HL-60 (cell line): ENCODE measurements at regions not wholly inside any gene's neighbourhood (a gene's known extent, or its start where the extent isn't known, plus 50 kb on each side); places are given as distances from the start of the nearest gene placed in this dataset.

Experiments used
- CTCF ChIP-seq: IDR thresholded peaks from one replicate; pipeline ENCODE4 v1.5.1; 2011; ENCODE audit warnings: low read length, control low read depth, inconsistent platforms; ENCODE audit not compliant: insufficient read depth
- TF ChIP-seq, protein P1 (sequence below): IDR thresholded peaks from 2 replicates; pipeline ENCODE4 v1.6.1; 2012; ENCODE audit warnings: low read depth; ENCODE audit not compliant: insufficient replicate concordance

DNA sequence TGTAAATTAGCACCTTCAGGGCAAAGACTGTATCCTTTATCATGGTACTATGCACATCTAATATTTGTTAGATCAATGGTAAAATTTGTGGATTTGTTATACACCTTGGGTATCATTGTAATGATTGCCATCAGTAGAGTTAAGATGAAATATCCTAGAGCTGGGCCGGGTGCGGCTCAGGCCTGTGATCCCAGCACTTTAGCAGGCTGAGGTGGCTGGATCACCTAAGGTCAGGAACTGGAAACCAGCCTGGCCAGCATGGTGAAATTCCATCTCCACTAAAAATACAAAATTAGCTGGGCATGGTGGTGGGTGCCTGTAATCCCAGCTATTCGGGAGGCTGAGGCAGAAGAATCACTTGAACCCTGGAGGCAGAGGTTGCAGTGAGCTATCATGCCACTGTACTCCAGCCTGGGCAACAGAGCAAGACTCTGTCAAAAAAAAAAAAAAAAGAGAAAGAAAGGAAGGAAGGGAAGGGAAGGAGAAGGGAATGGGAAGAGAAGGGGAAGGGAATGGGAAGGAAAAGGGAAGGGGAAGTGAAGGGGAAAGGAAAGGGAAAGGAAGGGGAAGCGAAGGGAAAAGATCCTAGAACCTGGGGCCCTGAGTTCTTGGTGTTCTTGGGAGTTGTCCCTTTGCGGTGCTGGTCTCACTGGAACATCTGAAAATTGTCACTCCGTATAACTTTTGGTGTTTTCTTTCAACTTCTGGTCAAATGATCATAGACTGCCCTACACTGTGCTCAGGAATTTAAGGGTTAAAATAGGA lies 71.1 kb upstream of the NEUROD1 start:
- TF ChIP-seq CTCF: no peak
- TF ChIP-seq, protein P1, sequence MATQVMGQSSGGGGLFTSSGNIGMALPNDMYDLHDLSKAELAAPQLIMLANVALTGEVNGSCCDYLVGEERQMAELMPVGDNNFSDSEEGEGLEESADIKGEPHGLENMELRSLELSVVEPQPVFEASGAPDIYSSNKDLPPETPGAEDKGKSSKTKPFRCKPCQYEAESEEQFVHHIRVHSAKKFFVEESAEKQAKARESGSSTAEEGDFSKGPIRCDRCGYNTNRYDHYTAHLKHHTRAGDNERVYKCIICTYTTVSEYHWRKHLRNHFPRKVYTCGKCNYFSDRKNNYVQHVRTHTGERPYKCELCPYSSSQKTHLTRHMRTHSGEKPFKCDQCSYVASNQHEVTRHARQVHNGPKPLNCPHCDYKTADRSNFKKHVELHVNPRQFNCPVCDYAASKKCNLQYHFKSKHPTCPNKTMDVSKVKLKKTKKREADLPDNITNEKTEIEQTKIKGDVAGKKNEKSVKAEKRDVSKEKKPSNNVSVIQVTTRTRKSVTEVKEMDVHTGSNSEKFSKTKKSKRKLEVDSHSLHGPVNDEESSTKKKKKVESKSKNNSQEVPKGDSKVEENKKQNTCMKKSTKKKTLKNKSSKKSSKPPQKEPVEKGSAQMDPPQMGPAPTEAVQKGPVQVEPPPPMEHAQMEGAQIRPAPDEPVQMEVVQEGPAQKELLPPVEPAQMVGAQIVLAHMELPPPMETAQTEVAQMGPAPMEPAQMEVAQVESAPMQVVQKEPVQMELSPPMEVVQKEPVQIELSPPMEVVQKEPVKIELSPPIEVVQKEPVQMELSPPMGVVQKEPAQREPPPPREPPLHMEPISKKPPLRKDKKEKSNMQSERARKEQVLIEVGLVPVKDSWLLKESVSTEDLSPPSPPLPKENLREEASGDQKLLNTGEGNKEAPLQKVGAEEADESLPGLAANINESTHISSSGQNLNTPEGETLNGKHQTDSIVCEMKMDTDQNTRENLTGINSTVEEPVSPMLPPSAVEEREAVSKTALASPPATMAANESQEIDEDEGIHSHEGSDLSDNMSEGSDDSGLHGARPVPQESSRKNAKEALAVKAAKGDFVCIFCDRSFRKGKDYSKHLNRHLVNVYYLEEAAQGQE: no peak
